Muscle layer of duodenum (tissue), 2 donors: ENCODE measurements at regions not wholly inside any gene's neighbourhood (a gene's known extent, or its start where the extent isn't known, plus 50 kb on each side); places are given as distances from the start of the nearest gene placed in this dataset.

Experiments
- H3K27ac ChIP-seq: one replicate; pipeline ENCODE4 v1.7.0; 2013; ENCODE audit warnings: mild to moderate bottlenecking, low read length
- H3K27me3 ChIP-seq: one replicate; pipeline ENCODE4 v1.7.0; 2013; ENCODE audit warnings: low read depth, mild to moderate bottlenecking, control low read depth, low read length
- H3K36me3 ChIP-seq, 2 donors: one replicate each; pipeline ENCODE4 v1.7.0; 2013; ENCODE audit warnings: low read length in 2 of 2, control low read depth in 1 of 2, mild to moderate bottlenecking in 1 of 2; ENCODE audit not compliant: insufficient read depth in 2 of 2, control insufficient read depth in 1 of 2
- H3K4me1 ChIP-seq, 2 donors: one replicate each; pipeline ENCODE4 v1.7.0; 2013; ENCODE audit warnings: low read length in 2 of 2, mild to moderate bottlenecking in 2 of 2, control low read depth in 1 of 2, moderate library complexity in 1 of 2; ENCODE audit not compliant: insufficient read depth in 2 of 2, control insufficient read depth in 1 of 2
- H3K4me3 ChIP-seq, 2 donors: one replicate each; pipeline ENCODE4 v1.7.0; 2013; ENCODE audit warnings: low read length in 2 of 2, low read depth in 1 of 2, mild to moderate bottlenecking in 1 of 2
- H3K9me3 ChIP-seq, 2 donors: one replicate each; pipeline ENCODE4 v1.7.0; 2013; ENCODE audit warnings: low read length in 2 of 2, control low read depth in 1 of 2, mild to moderate bottlenecking in 1 of 2; ENCODE audit not compliant: control insufficient read depth in 1 of 2
- donor health status: healthy.

- no peaks in the 10 kb centered on the region for H3K36me3 ChIP-seq
- H3K4me1 ChIP-seq, result no peaks in the 10 kb centered on the region
- no peaks in the 10 kb centered on the region for H3K27me3 ChIP-seq
- no peak overlapping the region for H3K4me3 ChIP-seq
- no peak overlapping the region for H3K27ac ChIP-seq
- no peaks in the 10 kb centered on the region for H3K9me3 ChIP-seq
These were observed 190.4 kb downstream of the ZBTB18 start for GRCh38 chr1:244241438-244241837.

- Histone ChIP-seq H3K4me3 (no peak overlapping the region), H3K4me1 (no peaks in the 10 kb centered on the region), H3K36me3 (no peaks in the 10 kb centered on the region), H3K9me3 (no peaks in the 10 kb centered on the region), H3K27ac (no peak overlapping the region), H3K27me3 (no peaks in the 10 kb centered on the region)
These were observed 191.4 kb downstream of the ZBTB18 start for GRCh38 chr1:244242446-244242845.

GRCh38 chr1:244246334-244246733, 195.3 kb downstream of the ZBTB18 start:
- no peaks in the 10 kb centered on the region for H3K36me3 ChIP-seq
- H3K4me3 ChIP-seq, result no peak overlapping the region
- H3K27me3 ChIP-seq, result no peaks in the 10 kb centered on the region
- H3K9me3 ChIP-seq, result no peaks in the 10 kb centered on the region
- H3K27ac ChIP-seq, result no peak overlapping the region
- no peaks in the 10 kb centered on the region for H3K4me1 ChIP-seq

GRCh38 chr1:244248426-244248825, 197.3 kb downstream of the ZBTB18 start:
- Histone ChIP-seq H3K27ac (no peak overlapping the region), H3K4me3 (no peak overlapping the region)

GRCh38 chr1:244252211-244252610, 199.5 kb downstream of the ADSS2 start:
- Histone ChIP-seq H3K9me3 (no peaks in the 10 kb centered on the region), H3K4me3 (no peak overlapping the region), H3K27ac (no peak overlapping the region), H3K36me3 (no peaks in the 10 kb centered on the region), H3K27me3 (no peaks in the 10 kb centered on the region), H3K4me1 (no peaks in the 10 kb centered on the region)

More at GRCh38 chr1:244248426-244248825, 197.3 kb downstream of the ZBTB18 start:
- Histone ChIP-seq H3K27me3 (no peaks in the 10 kb centered on the region), H3K4me1 (no peaks in the 10 kb centered on the region), H3K9me3 (no peaks in the 10 kb centered on the region), H3K36me3 (no peaks in the 10 kb centered on the region)

- Histone ChIP-seq H3K36me3 (no peaks in the 10 kb centered on the region), H3K4me3 (no peak overlapping the region), H3K4me1 (no peaks in the 10 kb centered on the region), H3K27ac (no peak overlapping the region), H3K27me3 (no peaks in the 10 kb centered on the region), H3K9me3 (no peaks in the 10 kb centered on the region)
These were observed 197.2 kb downstream of the ADSS2 start for GRCh38 chr1:244254467-244254866.

GRCh38 chr1:244255426-244255965, 196.2 kb downstream of the ADSS2 start:
- H3K27ac ChIP-seq, result no peak overlapping the region

GRCh38 chr1:244256086-244256676, 195.5 kb downstream of the ADSS2 start:
- Histone ChIP-seq H3K36me3 (no peaks in the 10 kb centered on the region), H3K4me1 (no peaks in the 10 kb centered on the region)

More at GRCh38 chr1:244255426-244255965, 196.2 kb downstream of the ADSS2 start:
- H3K27me3 ChIP-seq, result no peaks in the 10 kb centered on the region
- H3K36me3 ChIP-seq, result no peaks in the 10 kb centered on the region
- H3K4me3 ChIP-seq, result no peak overlapping the region
- no peaks in the 10 kb centered on the region for H3K9me3 ChIP-seq
- H3K4me1 ChIP-seq, result no peaks in the 10 kb centered on the region

GRCh38 chr1:244264163-244264562, 187.5 kb downstream of the ADSS2 start:
- Histone ChIP-seq H3K9me3 (no peaks in the 10 kb centered on the region), H3K27me3 (no peaks in the 10 kb centered on the region), H3K36me3 (no peaks in the 10 kb centered on the region), H3K4me3 (no peak overlapping the region), H3K4me1 (no peaks in the 10 kb centered on the region), H3K27ac (no peak overlapping the region)

More at GRCh38 chr1:244256086-244256676, 195.5 kb downstream of the ADSS2 start:
- no peak overlapping the region for H3K4me3 ChIP-seq
- H3K27ac ChIP-seq, result no peak overlapping the region
- no peaks in the 10 kb centered on the region for H3K9me3 ChIP-seq
- no peaks in the 10 kb centered on the region for H3K27me3 ChIP-seq

GRCh38 chr1:244265507-244265906, 186.2 kb downstream of the ADSS2 start:
- Histone ChIP-seq H3K9me3 (peaks cover 0 to 3% of the 10 kb centered on the region in 2 donors), H3K4me3 (no peak overlapping the region), H3K27me3 (no peaks in the 10 kb centered on the region), H3K36me3 (no peaks in the 10 kb centered on the region), H3K27ac (no peak overlapping the region), H3K4me1 (no peaks in the 10 kb centered on the region)

- no peak overlapping the region for H3K4me3 ChIP-seq
- peaks cover 4 to 15% of the 10 kb centered on the region in 2 donors for H3K4me1 ChIP-seq
- H3K27me3 ChIP-seq, result no peaks in the 10 kb centered on the region
- H3K36me3 ChIP-seq, result peaks cover 0 to 4% of the 10 kb centered on the region in 2 donors
- H3K27ac ChIP-seq, result no peak overlapping the region
- peaks cover 0 to 7% of the 10 kb centered on the region in 2 donors for H3K9me3 ChIP-seq
These were observed 182.5 kb downstream of the ADSS2 start for GRCh38 chr1:244269169-244269568.

- H3K4me1 ChIP-seq, result peaks cover 4 to 18% of the 10 kb centered on the region in 2 donors
- peaks cover 0 to 7% of the 10 kb centered on the region in 2 donors for H3K9me3 ChIP-seq
- peaks cover 0 to 4% of the 10 kb centered on the region in 2 donors for H3K36me3 ChIP-seq
- H3K27ac ChIP-seq, result no peak overlapping the region
- H3K27me3 ChIP-seq, result no peaks in the 10 kb centered on the region
- H3K4me3 ChIP-seq, result no peak overlapping the region
These were observed 180.7 kb downstream of the ADSS2 start for GRCh38 chr1:244271004-244271403.
